ENCODE measurements at regions not wholly inside any gene's neighbourhood (a gene's known extent, or its start where the extent isn't known, plus 50 kb on each side); places are given as distances from the start of the nearest gene placed in this dataset.

DNA sequence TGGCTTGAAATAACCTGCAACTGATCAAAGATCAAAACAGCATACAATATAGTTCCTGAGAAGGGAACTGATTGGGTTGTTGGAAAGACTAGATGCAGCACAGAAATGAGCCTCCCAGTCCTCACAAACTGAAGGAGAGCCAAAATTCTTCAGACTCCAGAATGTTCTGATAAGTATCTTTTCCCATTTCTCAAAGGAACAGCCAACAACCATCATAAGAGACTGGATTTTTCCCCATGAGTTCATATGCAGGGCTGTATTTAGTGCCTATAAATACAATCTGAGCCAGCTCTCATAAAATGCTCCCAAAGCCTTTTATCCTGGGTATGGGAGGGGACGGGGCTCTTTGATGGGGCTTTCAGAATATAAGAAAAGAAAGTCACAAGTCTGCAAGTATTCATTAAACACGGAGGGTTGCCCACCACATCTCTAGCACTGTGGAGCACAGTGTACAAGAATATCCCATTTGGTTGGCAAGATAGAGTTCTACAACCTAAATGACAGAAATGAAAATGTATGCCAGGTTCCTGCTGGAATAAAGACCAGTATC is 50.7 kb upstream of the LYVE1 start:
- no peak for DNase-seq (ENCODE audit: low spot score)

DNA sequence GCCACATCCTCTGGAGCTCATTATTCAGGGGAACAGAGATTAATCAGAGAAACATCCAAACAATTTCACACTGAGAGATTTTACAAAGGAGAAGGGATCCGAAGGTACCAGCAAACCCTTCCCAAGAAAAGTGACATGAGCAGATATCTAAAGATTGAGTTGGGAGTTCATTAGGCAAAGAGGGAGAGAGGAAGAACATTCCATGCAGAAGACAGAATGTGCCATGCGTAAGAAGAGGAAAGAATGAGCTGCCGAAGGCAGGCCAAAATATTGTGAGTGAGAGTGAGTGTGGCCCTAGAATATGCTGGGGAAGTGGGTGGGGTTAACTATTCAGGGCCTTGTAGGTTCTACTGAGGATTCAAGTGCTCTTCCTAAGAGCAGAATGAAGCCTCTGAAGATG is 50.0 kb upstream of the LYVE1 start:
- no peak for DNase-seq (ENCODE audit: low spot score)

Data from ureter (tissue), 1 donor.